ENCODE measurements at regions not wholly inside any gene's neighbourhood (a gene's known extent, or its start where the extent isn't known, plus 50 kb on each side); places are given as distances from the start of the nearest gene placed in this dataset.

GRCh38 chr6:22788038-22788437 lies 218.7 kb downstream of the HDGFL1 start:
- H3K36me3 ChIP-seq, result no peaks in the 10 kb centered on the region
- H3K27me3 ChIP-seq, result no peaks in the 10 kb centered on the region
- no peak overlapping the region for H3K4me3 ChIP-seq
- peaks cover 13% of the 10 kb centered on the region; the same call in 1 of the 2 replicates for H3K4me1 ChIP-seq
- no peak overlapping the region for H3K27ac ChIP-seq
- DNase-seq, result no peak
- no peaks in the 10 kb centered on the region for H3K9me3 ChIP-seq (replicated peaks)

GRCh38 chr6:22789315-22789714 lies 219.9 kb downstream of the HDGFL1 start:
- H3K27ac ChIP-seq, result no peak overlapping the region
- H3K36me3 ChIP-seq, result no peaks in the 10 kb centered on the region
- DNase-seq, result no peak
- H3K4me3 ChIP-seq, result no peak overlapping the region
- peaks cover 12% of the 10 kb centered on the region; the same call in 1 of the 2 replicates for H3K4me1 ChIP-seq
- H3K9me3 ChIP-seq (replicated peaks), result no peaks in the 10 kb centered on the region
- no peaks in the 10 kb centered on the region for H3K27me3 ChIP-seq

GRCh38 chr6:22794844-22795243 lies 225.5 kb downstream of the HDGFL1 start:
- Histone ChIP-seq H3K4me3 (no peak overlapping the region), H3K9me3 (replicated peaks) (no peaks in the 10 kb centered on the region; the same call in 1 of the 2 replicates), H3K36me3 (no peaks in the 10 kb centered on the region), H3K27ac (no peak overlapping the region), H3K27me3 (no peaks in the 10 kb centered on the region), H3K4me1 (peaks cover 1% of the 10 kb centered on the region; the same call in 1 of the 2 replicates)
- no peak for DNase-seq

- H3K27me3 ChIP-seq, result no peaks in the 10 kb centered on the region
- H3K4me3 ChIP-seq, result no peak overlapping the region
- peak; percentile 49 to 75 for DNase-seq
- H3K27ac ChIP-seq, result peak overlapping the region; percentile 59
- no peaks in the 10 kb centered on the region for H3K9me3 ChIP-seq (replicated peaks)
- peaks cover 19% of the 10 kb centered on the region for H3K4me1 ChIP-seq
- no peaks in the 10 kb centered on the region for H3K36me3 ChIP-seq
Measured at GRCh38 chr6:22800451-22800850, 231.1 kb downstream of the HDGFL1 start.

- Histone ChIP-seq H3K27me3 (no peaks in the 10 kb centered on the region), H3K27ac (peak overlapping the region; percentile 59; the same call in 1 of the 2 replicates), H3K9me3 (replicated peaks) (no peaks in the 10 kb centered on the region), H3K36me3 (no peaks in the 10 kb centered on the region), H3K4me3 (no peak overlapping the region), H3K4me1 (peaks cover 19% of the 10 kb centered on the region)
- no peak for DNase-seq
Measured at GRCh38 chr6:22801831-22802230, 232.5 kb downstream of the HDGFL1 start.

GRCh38 chr6:22804620-22805261 lies 235.4 kb downstream of the HDGFL1 start:
- Histone ChIP-seq H3K4me1 (peaks cover 19% of the 10 kb centered on the region), H3K36me3 (no peaks in the 10 kb centered on the region), H3K27ac (no peak overlapping the region), H3K4me3 (no peak overlapping the region), H3K27me3 (no peaks in the 10 kb centered on the region), H3K9me3 (replicated peaks) (no peaks in the 10 kb centered on the region)
- DNase-seq, result no peak

GRCh38 chr6:22807261-22807660 lies 237.9 kb downstream of the HDGFL1 start:
- H3K9me3 ChIP-seq (replicated peaks), result no peaks in the 10 kb centered on the region
- H3K4me1 ChIP-seq, result no peaks in the 10 kb centered on the region
- H3K4me3 ChIP-seq, result no peak overlapping the region
- no peaks in the 10 kb centered on the region for H3K36me3 ChIP-seq
- H3K27me3 ChIP-seq, result no peaks in the 10 kb centered on the region
- no peak overlapping the region for H3K27ac ChIP-seq
- DNase-seq, result no peak

- no peaks in the 10 kb centered on the region for H3K36me3 ChIP-seq
- no peak for DNase-seq
- H3K4me1 ChIP-seq, result no peaks in the 10 kb centered on the region
- H3K27me3 ChIP-seq, result no peaks in the 10 kb centered on the region
- no peak overlapping the region for H3K4me3 ChIP-seq
- H3K27ac ChIP-seq, result no peak overlapping the region
- H3K9me3 ChIP-seq (replicated peaks), result no peaks in the 10 kb centered on the region
Measured at GRCh38 chr6:22807818-22808217, 238.5 kb downstream of the HDGFL1 start.

- Histone ChIP-seq H3K27me3 (no peaks in the 10 kb centered on the region), H3K4me3 (no peak overlapping the region)
- no peak for DNase-seq
Measured at GRCh38 chr6:22808466-22808865, 239.1 kb downstream of the HDGFL1 start.

GRCh38 chr6:22809370-22809769 lies 240.0 kb downstream of the HDGFL1 start:
- Histone ChIP-seq H3K27ac (no peak overlapping the region), H3K4me3 (no peak overlapping the region), H3K4me1 (no peaks in the 10 kb centered on the region), H3K9me3 (replicated peaks) (no peaks in the 10 kb centered on the region), H3K36me3 (no peaks in the 10 kb centered on the region), H3K27me3 (no peaks in the 10 kb centered on the region)
- no peak for DNase-seq

More at GRCh38 chr6:22808466-22808865, 239.1 kb downstream of the HDGFL1 start:
- Histone ChIP-seq H3K36me3 (no peaks in the 10 kb centered on the region), H3K27ac (no peak overlapping the region), H3K4me1 (no peaks in the 10 kb centered on the region), H3K9me3 (replicated peaks) (no peaks in the 10 kb centered on the region)

- H3K4me1 ChIP-seq, result peaks cover 9% of the 10 kb centered on the region
- no peak for DNase-seq
- no peak overlapping the region for H3K4me3 ChIP-seq
- no peaks in the 10 kb centered on the region for H3K9me3 ChIP-seq (replicated peaks)
- no peaks in the 10 kb centered on the region for H3K27me3 ChIP-seq
- no peak overlapping the region for H3K27ac ChIP-seq
- no peaks in the 10 kb centered on the region for H3K36me3 ChIP-seq
Measured at GRCh38 chr6:22819209-22819608, 249.8 kb downstream of the HDGFL1 start.

- peak in 1 of 2 experiments; percentile 37 for DNase-seq
- no peak overlapping the region for H3K27ac ChIP-seq
Measured at GRCh38 chr6:22821664-22822320, 252.4 kb downstream of the HDGFL1 start.

GRCh38 chr6:22825210-22825609 lies 255.8 kb downstream of the HDGFL1 start:
- no peak overlapping the region for H3K27ac ChIP-seq
- no peak overlapping the region for H3K4me3 ChIP-seq
- H3K27me3 ChIP-seq, result no peaks in the 10 kb centered on the region
- no peaks in the 10 kb centered on the region for H3K9me3 ChIP-seq (replicated peaks)
- no peaks in the 10 kb centered on the region for H3K36me3 ChIP-seq
- DNase-seq, result no peak
- H3K4me1 ChIP-seq, result peaks cover 28% of the 10 kb centered on the region

More at GRCh38 chr6:22821664-22822320, 252.4 kb downstream of the HDGFL1 start:
- Histone ChIP-seq H3K27me3 (no peaks in the 10 kb centered on the region), H3K36me3 (no peaks in the 10 kb centered on the region), H3K4me3 (no peak overlapping the region), H3K9me3 (replicated peaks) (no peaks in the 10 kb centered on the region), H3K4me1 (peaks cover 9% of the 10 kb centered on the region)

- Histone ChIP-seq H3K27ac (peak overlapping the region; percentile 79), H3K4me1 (peaks cover 23% of the 10 kb centered on the region), H3K36me3 (no peaks in the 10 kb centered on the region), H3K4me3 (no peak overlapping the region), H3K27me3 (no peaks in the 10 kb centered on the region), H3K9me3 (replicated peaks) (no peaks in the 10 kb centered on the region)
- DNase-seq, result peak in 1 of 2 experiments; percentile 26
Measured at GRCh38 chr6:22826961-22827360, 257.6 kb downstream of the HDGFL1 start.

- no peak for DNase-seq
- Histone ChIP-seq H3K27ac (peak overlapping the region; percentile 79), H3K36me3 (no peaks in the 10 kb centered on the region), H3K27me3 (no peaks in the 10 kb centered on the region), H3K4me3 (no peak overlapping the region), H3K9me3 (replicated peaks) (no peaks in the 10 kb centered on the region), H3K4me1 (peaks cover 19% of the 10 kb centered on the region)
Measured at GRCh38 chr6:22827760-22828159, 258.4 kb downstream of the HDGFL1 start.
